ENCODE measurements at regions not wholly inside any gene's neighbourhood (a gene's known extent, or its start where the extent isn't known, plus 50 kb on each side); places are given as distances from the start of the nearest gene placed in this dataset.

DNA sequence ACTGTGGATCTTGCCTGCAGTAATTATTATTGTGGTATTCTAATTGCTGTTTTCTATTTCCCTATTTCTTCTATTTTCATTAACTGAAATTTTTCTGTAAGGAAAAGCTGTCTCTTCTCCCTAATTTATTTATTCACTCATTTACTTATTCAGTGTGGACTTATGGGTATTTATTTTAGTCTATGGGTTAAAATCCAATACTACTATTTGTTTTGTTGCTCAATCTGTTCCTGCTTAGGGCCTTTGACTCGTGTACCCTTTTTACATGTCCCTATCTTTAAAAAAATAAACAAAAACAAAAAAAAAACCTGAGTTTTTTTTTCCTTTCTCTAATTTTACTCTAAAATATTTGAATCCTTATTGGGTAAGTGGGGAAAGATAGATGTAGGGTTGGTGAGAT, 166.2 kb upstream of the IVNS1ABP start:
- no peak for TF ChIP-seq EZH2phosphoT487 (IDR thresholded peaks at IDR 0.05; ENCODE audit: low read length)
- TF ChIP-seq, protein P1, sequence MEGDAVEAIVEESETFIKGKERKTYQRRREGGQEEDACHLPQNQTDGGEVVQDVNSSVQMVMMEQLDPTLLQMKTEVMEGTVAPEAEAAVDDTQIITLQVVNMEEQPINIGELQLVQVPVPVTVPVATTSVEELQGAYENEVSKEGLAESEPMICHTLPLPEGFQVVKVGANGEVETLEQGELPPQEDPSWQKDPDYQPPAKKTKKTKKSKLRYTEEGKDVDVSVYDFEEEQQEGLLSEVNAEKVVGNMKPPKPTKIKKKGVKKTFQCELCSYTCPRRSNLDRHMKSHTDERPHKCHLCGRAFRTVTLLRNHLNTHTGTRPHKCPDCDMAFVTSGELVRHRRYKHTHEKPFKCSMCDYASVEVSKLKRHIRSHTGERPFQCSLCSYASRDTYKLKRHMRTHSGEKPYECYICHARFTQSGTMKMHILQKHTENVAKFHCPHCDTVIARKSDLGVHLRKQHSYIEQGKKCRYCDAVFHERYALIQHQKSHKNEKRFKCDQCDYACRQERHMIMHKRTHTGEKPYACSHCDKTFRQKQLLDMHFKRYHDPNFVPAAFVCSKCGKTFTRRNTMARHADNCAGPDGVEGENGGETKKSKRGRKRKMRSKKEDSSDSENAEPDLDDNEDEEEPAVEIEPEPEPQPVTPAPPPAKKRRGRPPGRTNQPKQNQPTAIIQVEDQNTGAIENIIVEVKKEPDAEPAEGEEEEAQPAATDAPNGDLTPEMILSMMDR (IDR thresholded peaks at IDR 0.05; ENCODE audit: low read length): no peak
- no peak for TF ChIP-seq EZH2 (optimal IDR thresholded peaks at IDR 0.05; ENCODE audit: low read depth, low read length)
- Histone ChIP-seq H3K27me3 (replicated peaks; ENCODE audit: insufficient read depth, low read length) (no peaks in the 10 kb centered on the region), H3F3A (ENCODE audit: insufficient read depth, low read length) (no peaks in the 10 kb centered on the region), H2AFZ (ENCODE audit: low read length) (no peak overlapping the region), H3K27ac (ENCODE audit: low read length) (no peak overlapping the region), H3K9me3 (replicated peaks; ENCODE audit: insufficient read depth, low read length) (no peaks in the 10 kb centered on the region), H3K4me2 (ENCODE audit: low read depth, low read length) (no peak overlapping the region), H3K4me3 (ENCODE audit: low read length) (no peak overlapping the region), H3K9me2 (replicated peaks; ENCODE audit: insufficient read depth, low read length) (no peaks in the 10 kb centered on the region), H4K20me1 (ENCODE audit: insufficient read depth, low read length) (no peaks in the 10 kb centered on the region), H3K9ac (ENCODE audit: low read length) (no peak overlapping the region), H3K4me1 (ENCODE audit: low read length) (no peaks in the 10 kb centered on the region), H3K79me2 (ENCODE audit: low read length) (no peaks in the 10 kb centered on the region), H3K36me3 (replicated peaks; ENCODE audit: insufficient read depth, low read length) (no peaks in the 10 kb centered on the region)
- DNase-seq: no peak

- TF ChIP-seq, protein P1 (IDR thresholded peaks at IDR 0.05; ENCODE audit: low read length): no peak
- TF ChIP-seq EZH2 (optimal IDR thresholded peaks at IDR 0.05; ENCODE audit: low read depth, low read length) (no peak), EZH2phosphoT487 (IDR thresholded peaks at IDR 0.05; ENCODE audit: low read length) (no peak)
- no peak for DNase-seq
- H3K27me3 ChIP-seq (replicated peaks; ENCODE audit: insufficient read depth, low read length): no peaks in the 10 kb centered on the region
- no peak overlapping the region for H2AFZ ChIP-seq (ENCODE audit: low read length)
- H3K79me2 ChIP-seq (ENCODE audit: low read length): no peaks in the 10 kb centered on the region
- H3K4me1 ChIP-seq (ENCODE audit: low read length): no peaks in the 10 kb centered on the region
- H3K4me2 ChIP-seq (ENCODE audit: low read depth, low read length): no peak overlapping the region
- H4K20me1 ChIP-seq (ENCODE audit: insufficient read depth, low read length): no peaks in the 10 kb centered on the region
- no peaks in the 10 kb centered on the region for H3K36me3 ChIP-seq (replicated peaks; ENCODE audit: insufficient read depth, low read length)
- H3K9ac ChIP-seq (ENCODE audit: low read length): no peak overlapping the region
- H3K9me2 ChIP-seq (replicated peaks; ENCODE audit: insufficient read depth, low read length): no peaks in the 10 kb centered on the region
- no peaks in the 10 kb centered on the region for H3K9me3 ChIP-seq (replicated peaks; ENCODE audit: insufficient read depth, low read length)
- H3K4me3 ChIP-seq (ENCODE audit: low read length): no peak overlapping the region
- no peaks in the 10 kb centered on the region for H3F3A ChIP-seq (ENCODE audit: insufficient read depth, low read length)
- H3K27ac ChIP-seq (ENCODE audit: low read length): no peak overlapping the region
Observed at GRCh38 chr1:185480545-185480944, 163.5 kb upstream of the IVNS1ABP start.

- no peaks in the 10 kb centered on the region for H3F3A ChIP-seq (ENCODE audit: insufficient read depth, low read length)
- no peak overlapping the region for H3K27ac ChIP-seq (ENCODE audit: low read length)
- no peaks in the 10 kb centered on the region for H3K79me2 ChIP-seq (ENCODE audit: low read length)
- no peaks in the 10 kb centered on the region for H3K27me3 ChIP-seq (replicated peaks; ENCODE audit: insufficient read depth, low read length)
- no peaks in the 10 kb centered on the region for H3K4me1 ChIP-seq (ENCODE audit: low read length)
- H3K4me2 ChIP-seq (ENCODE audit: low read depth, low read length): no peak overlapping the region
- no peak overlapping the region for H2AFZ ChIP-seq (ENCODE audit: low read length)
- H3K9me2 ChIP-seq (replicated peaks; ENCODE audit: insufficient read depth, low read length): no peaks in the 10 kb centered on the region
- no peak overlapping the region for H3K4me3 ChIP-seq (ENCODE audit: low read length)
- no peak overlapping the region for H3K9ac ChIP-seq (ENCODE audit: low read length)
- no peak for DNase-seq
- H3K9me3 ChIP-seq (replicated peaks; ENCODE audit: insufficient read depth, low read length): no peaks in the 10 kb centered on the region
- H4K20me1 ChIP-seq (ENCODE audit: insufficient read depth, low read length): no peaks in the 10 kb centered on the region
- TF ChIP-seq EZH2phosphoT487 (IDR thresholded peaks at IDR 0.05; ENCODE audit: low read length) (no peak), EZH2 (optimal IDR thresholded peaks at IDR 0.05; ENCODE audit: low read depth, low read length) (no peak)
- TF ChIP-seq, protein P1 (IDR thresholded peaks at IDR 0.05; ENCODE audit: low read length): no peak
- no peaks in the 10 kb centered on the region for H3K36me3 ChIP-seq (replicated peaks; ENCODE audit: insufficient read depth, low read length)
Observed at GRCh38 chr1:185479796-185480195, 162.8 kb upstream of the IVNS1ABP start.
